ENCODE measurements at regions not wholly inside any gene's neighbourhood (a gene's known extent, or its start where the extent isn't known, plus 50 kb on each side); places are given as distances from the start of the nearest gene placed in this dataset.

GRCh38 chr5:93107141-93107540, 473.9 kb downstream of the NR2F1-AS1 start:
- Mint-ChIP-seq H3K36me3 (no peaks in the 10 kb centered on the region), H3K4me3 (no peak overlapping the region), H3K4me1 (no peaks in the 10 kb centered on the region), H3K27ac (no peak overlapping the region), H3K9me3 (peaks cover 0 to 12% (median 0%) of the 10 kb centered on the region in 7 donors), H3K27me3 (peaks cover 0 to 4% (median 0%) of the 10 kb centered on the region in 3 donors)
- DNase-seq (no peak), ATAC-seq (ENCODE audit: low read depth in 2 of 2) (no peak)

DNA sequence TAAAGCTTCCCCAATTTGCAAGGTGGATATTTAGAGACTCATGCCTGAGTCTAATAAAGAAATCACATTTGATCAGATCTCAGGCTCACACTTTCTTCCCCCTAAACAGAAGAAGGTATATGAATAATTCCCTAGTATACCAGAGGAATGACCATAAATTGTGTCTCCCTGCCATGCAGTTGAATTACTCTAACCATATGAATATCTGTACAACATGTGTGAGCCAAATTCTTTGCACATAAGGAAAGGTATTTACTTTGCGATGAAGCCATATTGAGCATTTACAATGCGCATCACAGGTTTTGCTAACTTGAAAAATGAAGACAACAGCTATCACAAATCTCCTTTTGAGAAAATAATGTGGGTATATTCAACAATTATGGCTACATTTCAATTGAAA, 479.4 kb downstream of the NR2F1-AS1 start:
- Mint-ChIP-seq H3K4me3 (no peak overlapping the region), H3K27me3 (peaks cover 0 to 4% (median 0%) of the 10 kb centered on the region in 3 donors), H3K36me3 (no peaks in the 10 kb centered on the region), H3K27ac (no peak overlapping the region), H3K9me3 (peaks cover 0 to 18% (median 2%) of the 10 kb centered on the region in 7 donors), H3K4me1 (no peaks in the 10 kb centered on the region)
- ATAC-seq (ENCODE audit: low read depth in 2 of 2) (no peak), DNase-seq (no peak)

DNA sequence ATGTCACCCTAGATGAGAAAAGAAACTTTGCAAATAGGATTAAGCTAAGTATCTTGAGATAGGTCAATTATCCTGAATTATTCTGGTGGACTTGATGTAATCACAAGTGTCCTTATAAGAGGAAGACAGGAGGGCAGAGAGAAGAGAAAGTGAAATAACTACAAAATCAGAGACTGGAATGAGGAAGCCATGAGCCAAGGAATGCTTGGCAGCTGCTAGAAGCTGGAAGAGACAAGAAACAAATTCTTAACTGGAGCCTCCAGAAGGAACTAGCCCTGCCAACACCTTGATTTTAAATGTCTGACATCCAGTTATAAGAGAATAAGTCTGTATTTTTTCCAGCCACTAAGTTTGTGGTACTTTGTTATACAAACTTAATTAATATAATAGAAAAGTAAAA, 480.0 kb downstream of the NR2F1-AS1 start:
- Mint-ChIP-seq H3K27me3 (peaks cover 0 to 4% (median 0%) of the 10 kb centered on the region in 3 donors), H3K27ac (no peak overlapping the region), H3K36me3 (no peaks in the 10 kb centered on the region), H3K4me1 (no peaks in the 10 kb centered on the region), H3K9me3 (peaks cover 0 to 22% (median 4%) of the 10 kb centered on the region in 7 donors), H3K4me3 (no peak overlapping the region)
- ATAC-seq (ENCODE audit: low read depth in 2 of 2) (no peak), DNase-seq (no peak)

DNA sequence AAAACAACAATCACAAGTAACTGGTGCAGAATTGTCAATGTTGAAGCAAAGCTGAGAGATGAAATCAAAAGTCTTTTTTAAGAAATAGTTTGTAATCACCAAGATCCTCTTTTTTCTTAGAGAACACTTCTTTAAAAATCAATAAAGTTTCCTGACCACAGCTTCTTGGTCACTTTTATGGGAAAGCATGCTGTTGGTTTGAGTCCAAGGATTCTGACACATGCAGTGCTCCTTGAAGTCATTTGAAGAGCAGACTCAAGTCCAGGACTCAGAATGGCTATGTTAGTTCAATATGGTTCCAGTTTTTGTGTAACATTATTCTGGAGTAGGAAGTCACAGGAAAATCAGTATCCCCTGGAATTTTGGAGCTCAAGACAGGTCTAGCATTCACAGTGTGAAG, 480.6 kb downstream of the NR2F1-AS1 start:
- H3K27me3 Mint-ChIP-seq = peaks cover 0 to 4% (median 0%) of the 10 kb centered on the region in 3 donors
- DNase-seq = no peak
- no peaks in the 10 kb centered on the region for H3K36me3 Mint-ChIP-seq
- H3K4me1 Mint-ChIP-seq = no peaks in the 10 kb centered on the region
- no peak overlapping the region for H3K4me3 Mint-ChIP-seq
- peaks cover 0 to 23% (median 4%) of the 10 kb centered on the region in 7 donors for H3K9me3 Mint-ChIP-seq
- H3K27ac Mint-ChIP-seq = no peak overlapping the region
- no peak for ATAC-seq (ENCODE audit: low read depth in 2 of 2)

DNA sequence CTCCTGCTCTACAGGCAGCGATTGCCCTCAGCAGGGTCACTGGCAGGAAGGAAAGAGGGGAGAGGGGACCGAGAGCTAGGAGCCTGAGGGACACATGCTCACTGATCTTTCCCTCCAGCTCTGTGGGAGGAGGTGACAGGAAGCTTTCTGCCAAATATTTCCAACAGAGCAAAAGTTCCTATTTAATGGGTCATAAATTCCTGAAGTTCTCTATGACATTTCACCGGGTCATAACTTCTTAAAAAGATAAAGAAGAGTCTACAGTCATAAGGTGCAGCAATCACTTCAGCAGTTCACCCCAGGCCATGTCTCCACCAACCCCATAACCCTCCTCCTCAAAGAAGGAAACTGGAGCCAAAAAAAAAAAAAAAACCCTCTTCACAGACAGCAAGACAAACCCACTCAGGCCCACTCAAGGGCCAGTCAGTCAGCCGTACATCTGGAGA, 481.1 kb downstream of the NR2F1-AS1 start:
- no peak overlapping the region for H3K4me3 Mint-ChIP-seq
- peaks cover 0 to 21% (median 4%) of the 10 kb centered on the region in 7 donors for H3K9me3 Mint-ChIP-seq
- H3K4me1 Mint-ChIP-seq = no peaks in the 10 kb centered on the region
- no peaks in the 10 kb centered on the region for H3K36me3 Mint-ChIP-seq
- H3K27me3 Mint-ChIP-seq = peaks cover 0 to 3% (median 0%) of the 10 kb centered on the region in 3 donors
- DNase-seq = no peak
- ATAC-seq (ENCODE audit: low read depth in 2 of 2) = no peak
- no peak overlapping the region for H3K27ac Mint-ChIP-seq

DNA sequence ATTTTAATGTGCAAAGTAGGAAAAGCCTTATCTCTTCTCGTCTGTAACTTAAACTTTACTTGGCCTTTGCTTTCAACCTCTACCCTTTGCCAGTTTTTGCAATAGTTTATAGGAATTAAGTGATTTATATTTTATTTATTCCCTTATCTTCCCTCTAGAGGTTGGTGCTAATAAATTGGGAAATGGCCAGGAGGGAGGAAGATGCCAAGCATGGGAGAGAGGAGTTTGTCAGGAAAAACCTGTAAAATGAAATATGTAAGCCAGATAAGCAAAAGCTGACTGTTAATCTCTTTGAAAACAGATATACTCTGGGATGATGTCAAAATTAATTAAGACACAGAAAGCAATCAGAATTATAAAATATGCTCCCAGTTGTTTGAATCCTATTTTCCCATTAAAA, 484.5 kb downstream of the NR2F1-AS1 start:
- Mint-ChIP-seq H3K9me3 (peaks cover 0 to 19% (median 6%) of the 10 kb centered on the region in 7 donors), H3K27me3 (no peaks in the 10 kb centered on the region), H3K4me1 (no peaks in the 10 kb centered on the region), H3K4me3 (no peak overlapping the region), H3K27ac (no peak overlapping the region), H3K36me3 (no peaks in the 10 kb centered on the region)
- no peak for ATAC-seq (ENCODE audit: low read depth in 2 of 2)
- no peak for DNase-seq

DNA sequence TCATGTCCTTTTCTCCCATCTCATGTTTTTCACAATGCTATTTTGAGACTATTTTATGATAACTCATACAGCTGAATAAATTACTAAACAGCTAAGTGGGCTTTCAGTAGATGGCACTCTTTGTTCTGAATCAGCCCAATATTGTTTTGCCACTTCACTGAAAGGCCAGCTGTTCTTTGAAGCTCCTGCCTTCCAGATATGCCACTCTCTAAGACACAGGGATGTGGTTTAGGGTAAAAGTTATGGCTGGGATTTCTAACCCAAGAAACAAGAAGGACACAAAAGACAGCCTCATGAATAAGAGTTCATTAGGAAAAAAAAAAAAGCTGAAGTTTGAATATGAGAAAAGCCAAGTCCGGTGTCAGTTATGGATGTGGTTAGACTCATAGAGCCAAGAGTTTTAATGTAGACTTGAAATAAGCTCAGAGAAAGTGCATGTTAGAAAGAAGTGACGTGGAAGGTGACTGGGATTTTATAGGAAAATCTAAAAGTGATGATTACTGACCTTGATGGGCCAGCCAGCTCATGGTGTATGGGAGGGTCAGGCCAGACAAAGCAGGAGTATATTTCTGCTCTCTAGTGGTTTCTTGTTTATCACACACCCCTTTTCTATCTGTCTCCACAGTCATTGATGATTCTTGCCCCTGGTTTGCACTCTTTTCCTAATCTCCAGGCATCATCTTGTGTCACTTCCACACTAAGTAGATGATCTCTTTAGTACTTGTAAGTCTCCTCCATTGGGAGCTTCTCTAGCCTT, 488.5 kb downstream of the NR2F1-AS1 start:
- Mint-ChIP-seq H3K36me3 (no peaks in the 10 kb centered on the region), H3K9me3 (peaks cover 0 to 19% (median 4%) of the 10 kb centered on the region in 7 donors), H3K27me3 (no peaks in the 10 kb centered on the region), H3K4me3 (no peak overlapping the region), H3K4me1 (no peaks in the 10 kb centered on the region), H3K27ac (no peak overlapping the region)
- DNase-seq (no peak), ATAC-seq (ENCODE audit: low read depth in 2 of 2) (no peak)

- H3K27me3 Mint-ChIP-seq = no peaks in the 10 kb centered on the region
- H3K4me1 Mint-ChIP-seq = no peaks in the 10 kb centered on the region
- no peak for ATAC-seq (ENCODE audit: low read depth in 2 of 2)
- peaks cover 0 to 11% (median 4%) of the 10 kb centered on the region in 7 donors for H3K9me3 Mint-ChIP-seq
- DNase-seq = no peak
- no peaks in the 10 kb centered on the region for H3K36me3 Mint-ChIP-seq
- no peak overlapping the region for H3K27ac Mint-ChIP-seq
- no peak overlapping the region for H3K4me3 Mint-ChIP-seq
Observed at GRCh38 chr5:93090698-93091097, 490.3 kb downstream of the NR2F1-AS1 start.

- H3K9me3 Mint-ChIP-seq = peaks cover 0 to 6% (median 2%) of the 10 kb centered on the region in 7 donors
- no peak for ATAC-seq (ENCODE audit: low read depth in 2 of 2)
- no peaks in the 10 kb centered on the region for H3K27me3 Mint-ChIP-seq
- no peaks in the 10 kb centered on the region for H3K36me3 Mint-ChIP-seq
- no peak overlapping the region for H3K4me3 Mint-ChIP-seq
- no peaks in the 10 kb centered on the region for H3K4me1 Mint-ChIP-seq
- no peak for DNase-seq
- no peak overlapping the region for H3K27ac Mint-ChIP-seq
Observed at GRCh38 chr5:93088592-93089389, 492.2 kb downstream of the NR2F1-AS1 start.

DNA sequence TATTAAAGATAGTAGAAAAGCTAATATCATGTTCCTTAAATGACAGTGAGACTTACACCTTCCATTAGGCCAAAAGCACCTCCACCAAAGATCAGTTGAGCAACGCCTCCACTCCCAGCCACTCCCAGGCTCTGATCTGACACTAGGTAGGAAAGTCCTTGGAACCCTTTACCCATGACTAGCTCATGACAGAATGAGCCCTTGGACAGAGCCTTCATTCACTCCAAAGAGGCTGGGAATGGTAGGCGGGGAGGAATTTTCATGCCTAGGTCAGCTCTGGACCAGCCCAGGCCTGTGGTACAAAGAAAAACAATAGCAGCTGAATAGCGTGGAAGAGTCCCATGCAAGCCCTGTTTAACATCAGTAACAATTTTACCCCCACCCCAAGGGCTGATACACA, 493.7 kb downstream of the NR2F1-AS1 start:
- ATAC-seq (ENCODE audit: low read depth in 2 of 2) (no peak), DNase-seq (no peak)
- Mint-ChIP-seq H3K36me3 (no peaks in the 10 kb centered on the region), H3K27me3 (no peaks in the 10 kb centered on the region), H3K4me1 (no peaks in the 10 kb centered on the region), H3K4me3 (no peak overlapping the region), H3K9me3 (peaks cover 0 to 5% (median 2%) of the 10 kb centered on the region in 7 donors), H3K27ac (no peak overlapping the region)

- no peak overlapping the region for H3K4me3 Mint-ChIP-seq
- no peak overlapping the region for H3K27ac Mint-ChIP-seq
- peaks cover 0 to 4% (median 0%) of the 10 kb centered on the region in 7 donors for H3K9me3 Mint-ChIP-seq
- H3K4me1 Mint-ChIP-seq = no peaks in the 10 kb centered on the region
- no peaks in the 10 kb centered on the region for H3K36me3 Mint-ChIP-seq
- H3K27me3 Mint-ChIP-seq = peaks cover 0 to 4% (median 0%) of the 10 kb centered on the region in 3 donors
- ATAC-seq (ENCODE audit: low read depth in 2 of 2) (no peak), DNase-seq (no peak)
Observed at GRCh38 chr5:93082981-93083380, 498.0 kb downstream of the NR2F1-AS1 start.

DNA sequence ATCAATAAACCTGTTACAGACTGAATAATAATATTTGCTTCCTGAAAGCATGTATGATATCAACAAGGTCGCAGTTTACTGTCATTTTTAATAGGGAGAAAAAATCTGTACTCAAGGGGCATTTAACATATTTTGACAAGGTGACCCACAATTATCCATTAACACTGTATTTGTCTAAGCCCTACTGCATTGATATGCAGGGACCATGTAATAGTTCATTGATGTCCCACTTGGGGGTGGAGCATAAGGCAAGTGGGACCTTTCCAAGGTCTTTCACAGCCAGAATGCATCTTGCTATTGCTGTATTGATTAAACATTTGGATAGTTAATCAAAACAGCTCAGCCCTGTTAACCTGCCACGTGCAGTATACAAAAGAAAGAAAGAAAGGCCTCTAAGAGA, 502.0 kb downstream of the NR2F1-AS1 start:
- Mint-ChIP-seq H3K9me3 (peaks cover 0 to 2% (median 0%) of the 10 kb centered on the region in 7 donors), H3K27ac (no peak overlapping the region), H3K4me3 (no peak overlapping the region), H3K27me3 (peaks cover 0 to 4% (median 0%) of the 10 kb centered on the region in 3 donors), H3K4me1 (no peaks in the 10 kb centered on the region), H3K36me3 (no peaks in the 10 kb centered on the region)
- no peak for DNase-seq
- no peak for ATAC-seq (ENCODE audit: low read depth in 2 of 2)

DNA sequence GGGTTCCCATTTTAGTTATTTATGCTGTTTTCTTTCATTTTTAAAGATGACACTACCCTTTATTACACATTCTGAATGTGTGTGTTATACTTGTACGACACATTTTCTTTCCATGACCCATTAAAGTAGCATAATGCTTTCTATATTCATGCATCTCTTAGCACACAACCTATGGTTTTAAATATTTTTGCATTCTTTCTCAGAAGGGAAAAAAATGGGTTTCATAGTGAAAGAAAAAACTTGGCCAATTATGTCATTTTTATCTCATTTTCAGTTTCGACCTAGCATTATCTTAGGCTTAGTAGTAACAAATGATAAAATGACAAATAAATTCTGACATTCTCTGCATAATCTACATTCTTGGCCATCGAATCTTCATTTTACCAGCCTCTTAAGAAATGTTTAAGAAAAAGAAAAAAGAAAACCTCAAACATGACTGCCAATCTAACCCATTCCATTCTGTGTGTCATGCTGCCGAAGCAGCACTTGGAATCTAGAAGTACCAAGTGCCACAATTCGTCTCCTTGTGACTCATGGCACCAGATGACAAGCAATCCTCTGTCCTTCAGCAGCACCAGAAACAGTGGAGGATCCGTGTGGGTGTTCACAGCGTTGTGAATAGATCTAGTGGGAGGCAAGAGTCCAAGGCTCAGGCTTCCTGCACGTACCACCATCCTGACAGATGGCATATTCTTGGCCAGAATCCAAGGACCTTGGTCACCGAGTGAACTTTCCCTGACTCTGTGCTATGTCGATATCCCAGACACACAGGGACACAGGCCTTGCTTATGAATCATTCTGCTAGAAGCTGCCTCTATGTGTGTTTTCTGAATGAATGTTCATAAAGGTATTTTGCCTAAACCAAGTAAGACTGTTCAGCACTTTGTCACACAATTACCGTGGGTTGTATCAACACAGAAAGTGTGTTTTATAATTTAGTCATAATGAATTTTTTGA, 502.7 kb downstream of the NR2F1-AS1 start:
- Mint-ChIP-seq H3K36me3 (no peaks in the 10 kb centered on the region), H3K9me3 (peaks cover 0 to 2% (median 0%) of the 10 kb centered on the region in 7 donors), H3K4me1 (no peaks in the 10 kb centered on the region), H3K27ac (no peak overlapping the region), H3K27me3 (peaks cover 0 to 4% (median 0%) of the 10 kb centered on the region in 3 donors), H3K4me3 (no peak overlapping the region)
- ATAC-seq (ENCODE audit: low read depth in 2 of 2) = no peak
- no peak for DNase-seq
